NCI-H146 (cell line): ENCODE measurements at regions not wholly inside any gene's neighbourhood (a gene's known extent, or its start where the extent isn't known, plus 50 kb on each side); places are given as distances from the start of the nearest gene placed in this dataset.
"Not testable (repeated sequence)": the region's sequence is repeated elsewhere in the genome, so short reads cannot be mapped to it uniquely, and the experiment has no call there.

Experiments
- DNase-seq: peaks from one replicate; lab custom pipeline; 2025; lab: John Stamatoyannopoulos, UW

DNA sequence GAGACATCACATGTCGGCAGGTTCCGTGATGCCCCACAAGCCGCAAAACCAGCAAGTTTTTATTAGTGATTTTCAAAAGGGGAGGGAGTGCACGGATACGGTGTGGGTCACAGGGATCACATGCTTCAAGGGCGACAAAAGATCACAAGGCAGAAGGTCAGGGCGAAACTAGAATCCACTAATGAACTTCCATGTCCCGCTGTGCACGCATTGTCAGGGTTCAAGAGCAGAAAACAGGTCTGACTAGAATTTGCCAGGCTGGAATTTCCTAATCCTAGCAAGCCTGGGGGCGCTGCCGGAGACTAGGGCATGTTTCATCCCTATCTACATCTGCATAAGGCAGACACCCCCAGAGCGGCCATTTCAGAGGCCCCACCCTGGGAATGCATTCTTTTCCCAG lies 225.2 kb downstream of the NPHP4 start:
- DNase-seq = not testable (repeated sequence)

DNA sequence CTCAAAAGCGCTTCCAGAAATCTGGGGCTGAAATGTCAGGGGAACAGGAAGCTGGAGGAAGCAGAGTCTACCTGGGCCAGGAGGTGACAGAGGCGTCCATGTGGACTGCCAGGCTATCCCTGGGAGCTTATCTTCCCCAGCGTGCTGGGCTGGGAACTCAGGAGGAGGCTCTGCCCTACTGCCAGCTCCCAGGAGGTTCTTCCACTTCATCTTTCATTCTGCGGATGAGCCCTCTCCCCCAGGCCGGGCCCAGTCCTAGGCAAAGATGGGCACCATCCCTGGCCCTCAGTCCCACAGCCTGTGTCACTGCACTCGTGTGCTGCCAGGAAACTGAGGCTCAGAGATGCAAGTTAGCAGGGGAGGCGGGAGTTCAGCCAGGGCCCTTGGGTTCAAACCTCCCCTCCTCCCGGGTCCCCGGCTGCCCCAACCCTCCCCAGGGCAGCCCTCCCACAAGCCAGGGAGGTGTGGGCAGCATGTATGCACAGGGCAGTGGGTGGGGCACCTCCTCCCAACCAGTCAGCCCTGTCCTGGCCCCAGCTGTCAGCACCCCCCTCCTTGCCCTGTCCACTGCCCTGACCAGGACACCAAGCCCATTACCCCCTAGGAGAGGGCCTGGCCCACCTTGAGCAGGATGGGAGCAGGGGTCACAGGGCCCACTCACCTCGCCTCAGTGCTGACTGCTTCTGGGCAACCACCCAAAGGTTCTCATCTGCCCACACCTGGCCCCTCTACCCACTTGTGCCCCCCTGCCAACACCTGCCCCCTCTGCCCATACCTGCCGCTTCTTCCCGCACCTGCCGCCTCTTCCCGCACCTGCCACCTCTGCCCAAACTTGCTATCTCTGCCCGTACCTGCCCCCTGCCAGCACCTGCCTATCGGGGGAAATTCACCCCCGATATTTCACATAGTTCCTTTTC lies 226.0 kb downstream of the NPHP4 start:
- DNase-seq = no peak

DNA sequence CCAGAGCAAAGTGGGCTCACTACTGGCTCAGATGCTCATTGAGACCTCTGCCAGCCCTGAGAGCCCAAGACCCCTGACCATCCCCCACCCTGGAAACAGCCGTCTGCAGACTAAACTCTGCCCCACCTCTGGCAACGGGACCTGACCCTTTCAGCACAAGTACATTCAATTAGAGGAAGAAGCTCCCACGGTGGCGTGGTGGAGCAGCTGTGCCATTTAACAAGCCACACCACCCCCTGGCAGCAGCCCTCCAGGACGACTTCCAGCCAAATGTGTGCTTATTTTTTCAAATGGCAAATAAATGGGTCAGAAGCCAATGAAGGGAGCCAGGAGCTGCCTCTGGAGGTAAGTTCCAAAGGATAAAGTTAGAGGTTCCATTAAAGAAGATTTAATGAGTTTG lies 226.7 kb downstream of the NPHP4 start:
- no peak for DNase-seq

DNA sequence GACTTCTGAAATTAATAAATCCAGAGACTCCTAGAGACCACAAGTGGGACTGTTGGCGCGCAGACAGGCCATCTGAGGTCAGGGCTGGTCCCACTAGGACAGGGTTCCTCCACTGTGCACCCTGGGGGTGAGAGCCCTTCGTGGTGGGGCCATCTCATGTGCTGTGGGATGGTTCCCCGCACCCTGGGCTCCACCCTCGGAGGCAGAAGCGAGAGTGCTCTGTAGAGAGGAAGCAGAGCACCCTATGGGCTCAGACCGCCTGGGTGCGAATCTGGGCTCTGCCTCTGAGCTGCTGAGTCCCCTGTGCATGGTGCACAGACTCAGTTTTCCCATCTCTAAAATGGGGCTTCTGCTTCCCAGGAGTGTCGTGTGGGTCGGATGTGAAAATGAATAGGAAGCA lies 227.3 kb downstream of the NPHP4 start:
- no peak for DNase-seq

DNA sequence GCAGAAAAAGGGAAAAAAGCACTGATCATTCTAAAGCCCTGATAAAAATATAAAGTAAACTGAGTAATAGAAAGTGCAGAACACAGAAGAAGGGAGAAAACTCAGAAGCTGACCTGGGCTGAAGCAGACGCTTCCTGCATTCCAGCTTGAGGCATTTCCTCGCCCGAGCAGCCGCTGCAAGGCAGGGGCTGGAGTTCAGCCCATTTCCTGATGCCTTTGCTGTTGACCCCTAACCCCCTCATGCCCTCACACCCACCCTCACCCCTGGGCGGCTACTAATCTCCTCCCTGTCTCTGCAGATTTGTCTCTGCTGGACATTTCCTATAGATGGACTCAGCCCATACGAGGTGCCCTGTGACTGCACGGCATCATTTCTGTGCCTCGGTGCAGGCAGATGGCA lies 227.8 kb downstream of the NPHP4 start:
- DNase-seq = no peak

DNA sequence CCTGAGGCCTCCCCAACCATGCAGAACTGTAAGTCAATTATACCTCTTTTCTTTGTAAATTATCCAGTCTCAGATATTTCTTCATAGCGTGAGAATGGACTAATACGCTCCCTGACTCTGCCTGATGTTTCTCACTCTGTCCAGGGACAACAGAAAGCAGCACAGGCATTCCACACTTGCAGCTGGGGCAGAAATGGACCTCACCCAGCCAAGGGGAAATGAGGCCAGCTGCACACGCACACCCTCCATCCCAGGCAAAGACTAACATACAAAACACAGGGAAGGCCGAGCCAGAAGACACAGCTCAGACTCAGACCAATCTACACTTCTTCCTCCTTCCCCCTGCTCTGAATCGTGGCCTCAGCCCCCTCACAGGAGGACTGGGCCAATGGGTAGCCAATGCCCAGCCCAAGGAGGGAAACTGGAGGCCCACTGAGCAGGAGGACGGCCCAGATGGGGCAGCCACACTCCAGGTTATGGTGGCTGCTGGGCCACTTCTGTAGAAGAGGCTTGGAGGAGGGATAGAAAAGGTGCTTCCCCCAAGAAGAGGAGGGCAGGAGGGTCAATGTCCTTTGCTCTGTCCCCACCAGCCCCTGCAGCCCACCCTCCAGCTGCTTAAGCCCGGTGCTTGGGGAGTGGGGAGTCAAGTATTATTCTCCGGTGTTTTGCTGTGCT lies 228.4 kb downstream of the NPHP4 start:
- no peak for DNase-seq

DNA sequence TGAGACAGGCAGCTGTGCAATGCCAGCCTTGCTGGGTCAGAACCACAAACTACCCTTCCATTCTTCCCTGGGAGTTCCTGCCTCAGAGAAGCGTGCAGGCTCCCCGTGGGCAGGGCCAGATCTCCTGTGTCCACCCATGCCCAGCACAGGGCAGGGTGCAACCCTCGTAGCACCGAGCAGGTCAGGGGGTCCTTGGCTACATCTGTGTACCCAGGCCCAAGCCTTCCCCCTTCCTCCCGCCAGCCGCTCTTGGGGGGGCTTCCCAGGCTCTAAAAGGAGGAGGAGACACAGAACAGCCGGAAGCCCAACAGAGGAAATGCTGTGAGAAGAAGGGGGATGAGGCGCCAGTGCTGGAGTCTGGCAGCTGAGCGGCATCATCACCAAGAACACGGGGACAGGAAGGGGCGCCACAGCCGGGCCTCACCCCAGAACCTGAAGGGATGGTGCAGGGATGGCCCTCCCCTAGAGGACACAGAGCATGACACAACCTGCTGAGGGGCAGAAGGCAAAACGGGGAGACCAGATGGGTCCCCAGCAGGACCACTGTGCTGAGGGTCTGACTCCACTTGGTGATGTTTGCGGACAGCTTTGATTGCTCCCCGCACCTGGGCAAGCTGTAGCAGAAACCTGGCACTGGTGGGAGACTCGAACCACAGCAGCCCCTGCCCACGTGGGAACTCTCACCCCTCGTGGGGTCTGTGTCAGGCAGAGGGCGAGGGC lies 233.2 kb downstream of the NPHP4 start:
- no peak for DNase-seq

DNA sequence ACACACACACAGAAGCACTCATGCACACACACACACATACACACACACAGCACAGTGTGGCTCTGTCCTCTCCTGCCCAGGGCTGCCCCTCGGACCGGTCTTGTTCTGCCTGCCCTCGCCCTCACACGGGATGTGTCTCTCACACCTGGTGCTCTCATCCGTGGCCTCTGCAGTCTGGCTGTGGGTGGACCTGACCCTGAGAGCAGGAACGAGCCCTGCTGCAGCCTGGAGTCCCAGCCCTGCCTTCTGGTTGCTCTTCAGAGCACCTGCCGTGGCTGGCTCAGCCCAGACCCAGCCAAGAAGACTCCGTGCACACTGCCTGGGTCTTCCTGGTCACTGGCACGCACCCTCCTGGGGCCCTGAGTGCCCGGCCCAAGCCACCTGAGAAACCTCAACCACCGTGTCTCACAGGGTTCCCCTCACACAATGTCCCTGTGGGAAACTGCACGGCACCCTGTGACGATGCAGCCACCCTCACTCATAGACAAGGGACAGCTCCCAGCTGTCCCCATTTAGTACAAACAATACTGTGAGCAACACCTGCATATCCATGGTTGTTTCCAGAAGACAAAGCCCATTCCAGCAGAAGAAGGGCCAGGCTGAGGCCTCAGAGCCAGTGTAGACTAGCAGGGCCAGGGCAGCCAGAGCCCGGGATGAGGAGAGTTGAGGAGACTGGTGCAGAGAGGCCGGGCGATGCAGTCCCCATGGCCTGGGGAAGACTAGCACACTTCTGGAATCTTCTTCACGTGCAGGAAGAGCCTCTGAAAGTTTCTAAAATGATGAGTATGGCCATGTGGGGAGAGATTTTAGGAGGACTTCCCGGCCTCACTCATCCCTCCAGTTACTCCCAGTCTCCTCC lies 234.0 kb downstream of the NPHP4 start:
- peak; percentile 43 for DNase-seq

DNA sequence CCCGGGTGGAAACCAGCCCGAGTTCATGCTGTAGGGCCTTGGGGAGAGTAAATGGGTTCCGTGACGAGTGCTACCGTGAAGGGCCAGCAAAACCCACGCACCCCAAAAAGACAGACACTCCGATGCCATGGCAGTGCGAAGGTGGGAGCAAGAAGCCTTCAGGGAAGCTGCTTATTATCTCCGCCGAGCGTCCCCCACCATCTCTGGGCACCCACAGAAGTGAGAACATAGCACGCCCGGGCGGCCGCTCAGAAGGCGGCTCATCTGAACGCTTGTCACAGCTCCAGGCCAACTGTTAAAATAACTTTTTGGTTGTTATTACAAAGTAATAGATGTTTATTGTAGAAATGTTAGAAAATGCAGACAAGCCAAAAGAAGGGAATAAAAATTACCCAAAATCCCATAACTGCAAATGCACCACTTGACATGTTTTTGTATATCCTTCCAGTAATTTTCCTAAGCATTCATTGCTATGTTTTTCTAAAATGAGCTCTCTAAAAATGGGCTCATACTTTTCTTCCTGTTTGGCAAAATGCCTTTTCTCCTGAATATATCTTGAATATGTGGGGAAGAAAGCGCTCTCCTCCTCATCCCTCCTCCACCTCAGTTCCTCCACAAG lies 234.9 kb downstream of the NPHP4 start:
- no peak for DNase-seq

DNA sequence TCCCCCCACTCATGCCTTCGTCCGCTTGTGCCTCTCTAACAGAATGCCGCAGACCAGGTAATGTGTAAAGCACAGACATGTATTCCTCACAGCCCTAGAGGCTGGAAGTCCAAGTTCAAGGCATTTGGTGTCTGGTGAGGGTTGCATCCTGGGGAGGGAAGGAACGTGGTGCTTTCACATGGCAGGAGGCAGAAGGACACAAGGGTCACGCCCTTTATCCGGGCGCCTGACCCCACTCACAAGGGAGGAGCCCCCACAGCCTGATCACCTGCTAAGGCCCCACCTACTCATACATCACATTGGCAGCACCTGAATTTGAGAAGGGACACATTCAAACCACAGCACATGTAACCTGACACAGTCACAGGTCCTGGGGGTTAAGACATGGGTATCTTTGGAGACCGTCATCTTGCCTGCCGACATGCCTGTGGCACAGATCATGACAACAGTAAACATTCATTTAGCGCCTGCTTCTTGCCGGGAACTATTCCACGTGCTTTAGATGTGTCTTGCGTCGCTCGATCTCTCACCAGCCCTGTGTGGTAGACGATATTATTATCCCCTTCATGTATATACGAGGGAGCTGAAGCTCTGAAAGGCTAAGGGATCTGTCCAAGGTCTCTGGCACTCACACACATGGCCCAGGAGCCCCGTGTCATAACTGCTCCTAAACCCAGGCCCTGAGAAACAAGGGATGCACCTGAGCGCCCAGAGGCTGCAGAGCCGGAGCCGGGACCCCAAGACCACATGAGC lies 235.6 kb downstream of the NPHP4 start:
- DNase-seq = no peak

DNA sequence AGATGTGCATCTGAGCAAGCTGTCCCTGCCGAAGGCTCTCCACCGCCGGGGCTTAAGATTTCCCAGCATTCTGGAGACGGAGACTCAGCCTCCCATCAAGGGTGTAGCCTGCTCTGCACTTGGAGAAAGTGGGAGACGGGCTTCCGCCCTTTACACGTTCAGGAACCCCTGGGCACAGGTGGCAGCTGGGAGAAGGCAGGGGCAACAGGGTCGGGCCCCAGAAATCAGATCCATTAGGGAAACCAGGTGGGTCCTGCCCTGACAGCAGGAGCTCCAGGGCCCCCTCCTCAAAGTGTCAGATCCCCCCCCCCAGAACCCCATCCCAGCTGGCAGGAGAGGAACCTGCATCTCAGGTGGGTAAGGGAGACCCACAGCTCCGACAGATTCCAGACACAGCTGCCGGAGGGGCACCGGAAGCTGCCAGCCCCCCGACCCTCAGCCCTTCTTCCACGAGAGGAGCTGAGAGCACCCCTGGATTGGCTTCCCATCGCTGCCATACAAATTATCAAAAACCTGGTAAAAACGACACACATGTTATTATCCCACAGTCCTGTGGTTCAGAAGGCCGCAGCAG lies 236.6 kb downstream of the NPHP4 start:
- no peak for DNase-seq

DNA sequence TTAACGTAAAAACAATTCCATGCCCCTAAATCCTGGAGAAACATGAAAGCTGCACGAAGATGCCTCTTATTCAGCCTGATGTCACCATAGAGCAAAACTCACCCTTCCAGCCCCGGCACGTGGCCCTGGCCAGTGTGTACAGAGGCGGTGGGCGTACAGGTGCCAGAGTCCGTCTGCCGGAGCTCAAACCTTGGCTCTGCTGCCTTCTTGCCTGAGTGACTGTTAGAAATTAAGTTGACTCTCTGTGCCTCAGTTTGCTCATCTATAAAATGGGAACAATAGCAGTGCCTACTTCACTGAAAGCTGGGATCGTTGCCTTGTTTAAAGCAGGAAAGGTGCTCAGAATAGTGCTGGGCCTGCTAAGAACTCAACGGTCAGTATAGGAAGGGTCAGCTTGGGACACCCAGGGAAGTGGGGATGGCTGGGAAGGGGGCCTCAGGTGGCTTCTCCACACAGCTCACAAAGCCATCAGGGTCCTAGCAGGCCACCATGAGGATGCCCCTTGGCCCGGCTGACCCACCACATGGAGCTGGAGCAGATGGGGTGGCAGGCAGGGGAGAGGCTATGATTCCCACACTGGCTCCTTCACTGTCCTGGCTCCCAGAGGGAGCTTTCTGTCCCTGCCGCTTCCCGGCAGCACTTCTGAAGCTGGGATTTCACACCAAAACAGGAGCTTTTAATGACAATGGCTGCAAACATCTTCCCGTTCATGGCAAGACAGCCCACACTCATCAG lies 237.2 kb downstream of the NPHP4 start:
- no peak for DNase-seq

DNA sequence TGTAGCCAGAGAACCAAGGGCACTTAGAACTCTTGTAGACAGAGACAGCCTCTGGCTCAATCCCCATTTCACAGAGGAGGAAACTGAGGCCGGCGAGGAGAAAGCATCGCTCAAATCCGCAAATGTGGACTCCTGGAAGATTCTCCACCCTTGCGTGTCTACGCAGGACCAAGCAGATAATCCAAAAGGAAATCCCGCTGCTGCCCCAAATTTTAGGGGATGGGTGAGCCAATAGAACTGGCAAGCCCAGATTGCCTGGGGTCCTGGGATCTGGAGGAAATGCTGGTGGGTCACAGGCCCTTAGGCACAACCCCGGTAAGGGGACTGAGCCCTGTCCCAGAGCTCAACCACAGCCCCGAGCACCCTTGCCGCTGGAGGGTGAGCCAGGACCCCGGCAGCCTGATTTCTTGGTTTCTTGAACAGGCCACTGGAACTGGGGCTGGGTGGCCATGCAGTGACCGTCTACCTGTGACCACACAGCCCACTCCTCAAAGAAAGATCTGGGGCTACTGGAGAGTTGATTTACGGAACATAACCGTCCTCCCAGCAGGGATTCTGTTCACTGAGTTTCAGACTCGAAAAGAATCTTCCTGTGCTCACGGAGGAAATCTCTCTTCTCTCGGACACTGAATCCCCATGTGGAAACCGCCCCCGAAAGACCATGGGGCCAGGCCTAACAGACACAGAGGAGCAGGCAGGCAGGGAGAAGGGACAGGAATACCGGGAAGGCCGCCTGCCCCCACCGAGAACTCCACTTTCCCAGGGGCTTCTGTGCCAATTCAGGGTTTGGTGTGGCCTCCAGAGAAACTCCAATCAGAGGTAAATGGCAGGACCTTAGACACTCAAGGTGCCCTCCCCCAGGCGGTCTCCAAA lies 238.4 kb downstream of the NPHP4 start:
- no peak for DNase-seq

DNA sequence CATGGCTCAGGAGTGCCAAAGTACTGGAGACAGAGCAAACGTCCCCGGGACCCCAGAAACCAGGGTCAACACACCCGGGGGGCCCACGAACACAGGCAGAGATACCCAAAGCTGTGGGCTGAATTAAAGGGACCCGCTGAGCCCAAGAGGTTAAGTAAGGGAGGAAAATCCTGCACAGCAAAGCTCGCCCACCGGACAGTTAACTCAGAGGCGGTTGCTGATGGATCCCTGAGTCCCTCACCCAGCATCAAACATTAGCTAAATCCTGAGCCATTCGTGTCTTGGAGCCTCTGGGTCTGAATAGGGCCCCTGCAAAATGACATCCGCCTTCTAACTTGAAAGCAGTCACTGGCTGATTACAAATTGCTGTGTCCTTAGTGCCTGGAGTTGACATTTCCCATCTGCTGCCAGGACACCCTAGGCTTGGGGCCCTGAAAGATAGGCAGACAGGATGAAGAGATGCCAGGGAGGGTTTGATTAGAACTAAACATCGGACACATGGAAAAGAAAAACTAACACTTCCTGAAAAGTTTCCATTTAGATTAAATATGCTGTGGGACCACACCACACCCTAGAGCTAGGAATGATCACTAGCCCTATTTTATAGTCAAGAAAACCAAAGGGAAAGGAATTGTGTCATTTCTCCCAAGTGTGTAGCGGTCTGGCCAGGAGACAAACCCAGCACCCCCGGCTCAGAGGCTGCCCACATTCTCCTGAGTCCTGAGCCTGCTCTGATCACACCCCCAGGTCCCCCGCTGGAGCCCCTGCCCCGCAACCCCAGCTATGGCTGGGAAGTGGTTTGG lies 239.3 kb downstream of the NPHP4 start:
- DNase-seq = no peak

DNA sequence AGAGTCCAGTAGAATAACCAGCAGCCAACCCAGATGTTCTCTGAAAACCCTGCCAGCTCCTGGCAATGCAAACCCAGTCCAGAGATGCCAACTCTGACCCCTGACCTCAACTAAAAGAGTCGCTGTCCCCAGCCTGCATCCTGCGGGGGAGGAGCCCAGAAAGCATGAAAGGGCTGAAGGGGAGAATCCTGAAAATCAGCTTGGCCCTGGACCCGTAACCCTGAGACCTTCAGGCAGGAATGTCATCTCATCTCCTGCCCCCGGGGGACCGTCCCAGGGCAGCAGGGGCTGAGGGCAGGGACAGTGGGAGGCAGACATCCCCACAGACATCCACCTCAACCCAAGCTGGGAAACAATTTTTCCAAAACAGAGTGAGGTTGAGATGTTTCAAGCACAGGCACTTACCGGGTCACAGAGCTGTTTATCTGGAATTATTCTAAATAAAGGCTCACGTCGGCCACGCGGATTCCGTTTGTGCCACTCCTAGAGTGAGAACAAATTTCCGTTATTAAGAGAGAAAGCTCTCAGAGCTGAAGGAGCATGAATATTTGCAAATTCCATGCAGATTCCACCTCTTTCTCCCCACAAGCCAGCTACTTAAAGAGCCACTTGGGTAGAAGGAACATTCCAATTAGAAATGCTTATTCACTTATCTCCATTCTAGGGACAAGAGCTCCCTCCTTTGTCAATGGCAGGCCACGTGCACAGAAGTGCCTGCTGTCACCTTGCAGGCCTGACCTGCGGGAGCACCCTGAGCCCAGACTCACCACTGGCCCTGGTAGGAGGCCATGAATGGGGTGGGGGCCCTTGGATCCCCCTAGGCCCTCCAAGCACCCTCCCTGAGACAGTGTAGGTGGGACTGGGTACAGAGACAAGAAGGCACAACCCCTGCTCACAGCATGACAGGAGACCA lies 240.1 kb downstream of the NPHP4 start:
- DNase-seq = no peak

DNA sequence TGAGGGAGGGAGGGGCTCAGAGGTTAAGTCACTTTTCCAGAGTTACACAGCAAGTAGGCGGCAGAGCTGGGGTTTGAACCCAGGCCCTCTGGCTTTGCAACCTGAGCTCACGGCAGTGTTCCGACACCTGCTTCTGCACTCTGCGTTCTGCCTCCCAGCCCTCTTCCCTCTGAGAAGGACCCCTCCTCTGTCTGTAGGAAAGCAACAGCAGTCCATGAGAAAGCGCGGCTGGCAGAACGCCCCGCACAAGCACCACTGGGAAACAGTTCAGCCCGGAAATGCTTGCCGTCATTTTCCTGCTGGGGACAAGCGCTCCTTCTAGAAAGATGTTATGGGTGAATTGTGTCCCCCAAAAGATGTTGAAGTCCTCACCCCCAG lies 241.1 kb downstream of the NPHP4 start:
- no peak for DNase-seq
